ENCODE measurements at regions not wholly inside any gene's neighbourhood (a gene's known extent, or its start where the extent isn't known, plus 50 kb on each side); places are given as distances from the start of the nearest gene placed in this dataset.
"Not testable (repeated sequence)": the region's sequence is repeated elsewhere in the genome, so short reads cannot be mapped to it uniquely, and the experiment has no call there.

GRCh38 chr13:76607866-76608265 lies 278.3 kb downstream of the KCTD12 start:
- DNase-seq, result no peak

DNA sequence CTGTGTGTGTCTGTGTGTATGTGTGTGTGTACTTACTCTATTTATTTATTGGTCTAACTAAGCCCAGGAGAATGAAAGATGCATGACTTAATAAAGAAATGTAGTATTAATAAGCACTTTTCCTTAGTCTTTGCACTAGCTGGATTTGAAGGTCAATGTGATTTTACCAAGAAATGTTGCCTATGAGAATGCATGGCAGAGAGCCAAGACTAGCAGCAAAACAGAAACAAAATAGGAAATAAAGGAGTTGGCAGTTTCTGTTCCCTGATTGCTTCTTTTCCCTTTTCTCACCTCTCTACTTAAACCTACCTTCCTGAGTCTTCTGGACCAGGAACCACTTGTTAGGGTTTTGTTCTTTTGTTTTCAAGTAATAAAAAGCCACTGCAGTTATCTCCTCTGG lies 286.1 kb downstream of the KCTD12 start:
- DNase-seq, result no peak

DNA sequence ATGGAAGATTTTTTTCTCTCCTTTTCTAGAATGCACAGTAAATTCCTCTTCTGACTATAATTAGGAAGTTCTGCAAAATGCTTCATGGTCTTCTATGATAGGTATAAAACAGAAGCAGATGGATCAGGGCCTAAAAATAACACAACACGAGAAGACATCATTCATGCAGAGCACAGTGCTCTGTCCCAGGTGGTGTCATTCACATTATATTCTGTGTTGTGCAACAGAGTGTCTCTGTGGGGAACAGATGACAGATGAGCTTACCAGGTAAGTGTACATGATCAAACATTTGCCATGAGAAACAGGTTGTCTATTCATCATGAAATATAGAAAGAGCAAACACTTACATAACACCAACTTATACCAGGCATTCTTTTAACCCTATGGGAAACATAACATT lies 288.3 kb downstream of the KCTD12 start:
- no peak for DNase-seq

GRCh38 chr13:76596216-76596615 lies 290.0 kb downstream of the KCTD12 start:
- no peak for DNase-seq

- DNase-seq, result no peak
These were observed 291.8 kb downstream of the KCTD12 start for GRCh38 chr13:76594435-76594834.

DNA sequence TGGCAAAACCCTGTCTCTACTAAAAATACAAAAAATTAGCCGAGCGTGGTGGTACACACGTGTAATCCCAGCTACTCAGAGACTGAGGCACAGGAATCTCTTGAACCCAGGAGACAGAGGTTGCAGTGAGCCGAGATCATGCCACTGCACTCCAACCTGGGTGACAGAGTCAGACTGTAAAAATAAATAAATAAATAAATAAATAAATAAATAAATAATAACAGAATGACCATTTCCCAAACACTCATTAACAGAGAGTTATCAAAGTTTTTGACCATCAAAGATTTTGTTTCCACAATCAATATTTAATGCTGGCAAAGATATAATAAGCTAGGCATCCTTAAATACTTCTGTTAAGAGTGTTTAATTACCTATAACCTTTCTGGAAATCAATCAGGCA lies 299.4 kb downstream of the KCTD12 start:
- DNase-seq, result no peak

GRCh38 chr13:76579701-76580100 lies 306.5 kb downstream of the KCTD12 start:
- no peak for DNase-seq

DNA sequence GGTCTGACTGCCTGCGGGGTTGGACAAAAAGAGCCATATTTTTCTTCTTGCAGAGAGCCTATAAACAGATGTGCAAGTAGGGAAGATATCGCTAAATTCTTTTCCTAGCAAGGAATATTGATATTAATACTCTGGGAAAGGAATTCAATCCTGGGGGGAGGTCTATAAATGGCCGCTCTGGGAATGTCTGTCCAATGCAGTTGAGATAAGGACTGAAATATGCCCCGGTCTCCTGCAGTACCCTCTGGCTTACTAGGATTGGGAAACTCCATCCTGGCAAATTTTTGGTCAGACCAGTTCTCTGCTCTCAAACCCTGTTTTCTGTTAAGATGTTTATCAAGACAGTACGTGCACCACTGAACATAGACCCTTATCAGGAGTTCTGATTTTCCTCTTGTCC lies 310.6 kb downstream of the KCTD12 start:
- not testable (repeated sequence) for DNase-seq

- no peak for DNase-seq
These were observed 315.7 kb downstream of the KCTD12 start for GRCh38 chr13:76570510-76570971.

DNA sequence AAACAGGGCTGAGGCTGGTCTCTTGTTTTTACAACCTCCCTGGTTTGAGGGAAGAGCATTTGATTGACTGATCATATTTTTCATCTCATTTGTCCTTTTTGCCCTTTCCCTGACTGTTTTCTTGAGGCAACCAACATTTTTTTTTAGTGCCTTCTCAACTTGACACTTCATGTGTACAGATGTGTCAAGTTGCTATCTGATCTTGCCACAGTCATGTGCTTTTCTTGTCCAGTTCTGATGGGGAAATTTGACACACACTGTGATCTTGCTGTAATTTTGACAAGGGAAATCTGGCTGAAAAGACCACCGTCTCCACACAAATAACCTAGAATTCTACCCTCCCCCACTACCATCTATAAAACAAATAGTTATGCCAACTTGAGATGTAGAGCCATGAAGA lies 329.6 kb downstream of the KCTD12 start:
- no peak for DNase-seq

DNA sequence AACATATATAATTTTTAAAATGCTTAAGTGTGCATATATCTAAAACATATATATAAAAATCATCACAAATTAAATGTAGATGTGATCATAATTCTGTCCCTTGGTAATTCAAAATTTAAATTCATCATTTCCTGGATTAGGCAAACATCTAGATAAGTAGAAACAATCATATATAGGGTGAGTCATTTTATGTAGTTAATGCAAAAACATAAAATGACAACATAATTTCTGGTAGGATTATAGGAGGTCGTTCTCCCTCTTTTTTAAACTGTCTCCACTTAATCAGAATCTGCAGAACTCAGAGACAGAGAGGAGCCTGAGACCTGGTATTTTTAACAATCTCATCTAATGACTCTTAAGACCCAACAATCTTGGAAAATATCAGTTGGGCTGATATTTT lies 333.4 kb downstream of the KCTD12 start:
- DNase-seq, result no peak

DNA sequence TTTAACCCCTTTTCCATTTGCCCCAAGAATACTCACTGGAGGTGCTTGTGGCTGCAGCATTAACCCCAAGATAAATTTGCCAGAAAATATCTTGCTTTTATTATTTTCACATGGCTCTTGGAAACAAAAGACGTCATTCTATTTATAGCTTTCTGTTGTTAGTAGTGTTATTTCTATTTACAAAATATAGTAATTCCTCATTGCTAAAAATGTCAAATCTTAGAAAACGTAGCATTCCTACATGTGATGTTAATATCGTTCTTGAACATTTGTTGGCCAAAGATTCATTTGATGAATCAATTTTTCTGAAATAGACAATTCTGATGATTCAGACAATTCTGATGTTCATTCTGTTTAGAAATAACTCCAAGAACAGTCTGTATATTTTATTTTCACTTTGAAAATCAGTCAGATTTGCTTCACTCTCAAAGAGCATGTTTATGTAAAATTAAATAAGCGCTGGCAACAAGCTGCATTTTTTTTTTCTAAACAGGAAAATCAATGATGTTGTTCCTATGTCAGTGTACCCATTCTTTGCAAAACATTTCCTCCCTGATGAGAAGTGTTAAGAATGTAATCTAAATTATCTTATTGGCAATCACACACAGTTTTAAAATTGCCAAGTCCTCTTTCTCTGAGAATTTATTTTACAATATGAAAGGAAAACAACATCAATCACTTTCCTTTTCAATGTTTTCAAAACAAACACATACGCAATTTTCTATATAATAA lies 334.0 kb downstream of the KCTD12 start:
- no peak for DNase-seq

GRCh38 chr13:76542176-76542575 lies 344.0 kb downstream of the KCTD12 start:
- DNase-seq, result no peak

- no peak for DNase-seq
These were observed 348.2 kb downstream of the KCTD12 start for GRCh38 chr13:76538004-76538403.

- no peak for DNase-seq
These were observed 353.0 kb downstream of the KCTD12 start for GRCh38 chr13:76533251-76533650.

DNA sequence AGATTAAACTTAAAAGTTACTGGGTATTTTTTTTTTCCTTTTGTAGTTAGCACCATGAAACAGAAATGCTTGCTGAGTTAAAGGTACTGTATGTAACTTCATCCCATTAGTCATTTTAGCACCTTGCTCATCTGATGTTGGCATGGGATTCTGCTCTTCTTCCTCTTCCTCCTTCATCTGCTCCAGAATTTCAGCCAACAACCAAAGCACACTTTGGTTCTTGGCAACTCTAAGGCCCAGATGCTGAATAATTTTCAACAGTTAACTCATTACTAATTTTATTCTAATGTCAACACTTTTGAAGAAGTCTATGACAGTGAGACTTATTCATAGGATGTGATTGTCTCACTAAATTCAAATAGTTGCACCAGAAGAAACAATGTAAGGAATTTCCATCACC lies 359.2 kb downstream of the KCTD12 start:
- no peak for DNase-seq

DNA sequence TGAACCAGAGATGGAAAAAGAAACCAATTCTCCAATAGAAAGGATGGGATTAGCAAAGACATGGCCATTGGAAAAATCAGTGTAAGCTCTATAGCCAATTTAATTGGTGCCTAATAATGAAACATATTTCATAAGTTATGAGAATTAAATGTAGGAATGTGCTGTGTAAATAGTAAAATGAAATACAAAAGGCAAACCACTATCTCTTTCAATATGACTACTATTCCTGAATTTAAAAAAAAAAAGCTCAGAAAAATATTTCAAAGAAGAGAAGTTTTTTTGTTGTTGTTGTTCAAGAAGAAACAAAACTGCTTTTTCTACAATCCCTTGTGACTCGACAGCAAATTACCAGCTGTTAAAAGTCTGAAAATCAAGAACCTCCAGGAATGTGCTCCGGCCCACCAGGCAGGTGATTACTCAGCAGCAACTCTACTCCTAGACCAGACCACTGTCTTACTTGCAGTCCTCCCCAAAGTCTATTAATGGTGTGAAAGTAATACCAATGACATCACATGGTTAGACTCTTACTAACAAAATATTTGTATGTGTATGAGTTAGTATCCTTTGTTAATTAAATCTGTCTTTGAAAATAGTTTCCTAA lies 362.4 kb downstream of the KCTD12 start:
- DNase-seq, result no peak

GRCh38 chr13:76522083-76522755 lies 364.0 kb downstream of the KCTD12 start:
- no peak for DNase-seq

DNA sequence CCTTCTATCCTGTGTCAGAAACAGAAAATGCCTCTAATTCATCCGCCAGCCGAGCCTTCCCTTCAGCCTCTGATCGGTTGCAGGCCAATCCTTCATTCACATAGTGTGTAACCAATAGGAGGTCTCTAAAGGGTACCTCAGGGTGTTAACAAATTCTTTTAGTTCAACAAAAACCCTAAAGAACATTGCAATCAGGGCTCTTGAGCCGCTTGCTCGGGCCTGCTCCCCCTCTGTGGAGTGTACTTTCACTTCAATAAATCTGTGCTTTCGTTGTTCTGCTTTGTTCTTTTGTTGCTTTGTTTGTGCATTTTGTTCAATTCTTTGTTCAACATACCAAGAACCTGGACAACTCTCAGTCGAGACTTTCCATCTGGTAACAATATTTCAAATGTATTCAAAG lies 366.5 kb downstream of the KCTD12 start:
- DNase-seq, result no peak

DNA sequence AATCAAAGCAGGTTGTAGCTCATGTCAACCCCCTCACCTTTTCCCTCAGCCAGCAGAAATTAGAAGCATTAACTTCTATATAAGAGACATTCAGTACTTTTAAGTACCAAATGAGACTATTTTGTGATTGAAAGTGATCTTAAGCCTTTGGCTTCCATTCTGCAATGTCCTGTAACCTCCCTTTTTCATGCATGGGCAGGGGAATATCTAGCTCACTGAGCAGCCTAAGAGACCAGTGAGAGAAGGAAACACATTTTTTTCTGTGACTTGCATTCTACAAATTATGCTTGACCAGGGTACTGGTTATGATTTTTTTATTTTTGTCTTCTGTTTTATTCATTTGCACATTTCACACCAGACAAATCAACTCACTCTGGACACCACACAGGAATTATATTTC lies 369.6 kb downstream of the KCTD12 start:
- no peak for DNase-seq

GRCh38 chr13:76516013-76516412 lies 370.2 kb downstream of the KCTD12 start:
- no peak for DNase-seq

DNA sequence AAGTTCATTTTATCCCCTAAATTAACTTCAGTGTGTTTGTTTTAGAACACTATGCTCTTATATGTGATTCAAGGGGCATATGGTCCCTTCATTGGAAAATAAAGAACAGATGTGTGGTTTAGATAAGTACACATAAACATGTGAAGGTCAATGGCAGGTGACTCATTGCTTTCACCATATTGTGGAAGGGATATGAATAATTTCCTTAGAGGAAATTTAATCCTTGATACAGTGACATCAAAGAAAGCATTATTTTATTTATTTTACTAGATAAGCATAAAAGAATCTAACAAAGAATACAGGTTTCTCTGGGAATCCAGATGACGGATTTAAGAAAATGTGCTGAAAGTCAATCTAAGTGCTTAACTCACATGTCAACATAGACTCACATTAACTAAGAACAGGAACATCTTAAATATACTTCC lies 373.5 kb downstream of the KCTD12 start:
- no peak for DNase-seq

DNA sequence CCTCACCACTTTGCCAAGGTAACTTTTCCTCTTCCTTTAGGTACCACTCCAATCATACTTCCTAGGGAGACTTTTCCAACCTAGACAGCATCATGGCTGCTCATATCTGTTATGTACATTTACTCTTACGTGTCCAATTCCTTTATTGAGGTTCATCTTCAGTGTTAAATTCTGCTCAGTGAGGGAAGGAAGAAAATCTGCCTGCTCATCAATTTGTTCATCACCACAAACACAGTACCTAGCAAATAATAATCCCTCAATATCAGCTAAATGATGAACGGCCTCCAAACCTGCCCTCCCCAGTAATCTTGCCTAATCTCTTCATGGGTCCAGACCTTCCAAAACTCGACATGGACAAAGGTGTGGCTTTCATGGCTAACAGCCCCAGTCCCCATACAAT lies 380.8 kb downstream of the KCTD12 start:
- no peak for DNase-seq

DNA sequence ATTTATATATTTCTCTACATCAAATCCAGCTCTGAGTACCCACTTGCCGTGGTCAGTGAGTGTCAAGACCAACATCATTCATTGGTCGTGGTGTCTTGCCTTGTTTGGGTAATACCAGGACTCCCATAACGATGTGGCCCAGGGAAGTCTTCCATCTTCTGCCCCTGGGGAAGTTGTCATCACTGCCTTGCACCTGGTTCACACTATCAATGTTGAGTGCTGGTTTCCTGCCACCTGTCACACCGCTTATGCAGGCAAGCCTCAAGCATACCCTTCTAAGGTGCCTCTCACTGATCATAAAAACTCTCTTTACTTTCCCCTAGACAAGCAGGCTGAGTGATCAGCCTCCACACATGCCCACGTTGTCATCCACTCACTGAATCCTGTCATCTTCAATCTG lies 382.4 kb downstream of the KCTD12 start:
- no peak for DNase-seq
